ENCODE measurements at regions not wholly inside any gene's neighbourhood (a gene's known extent, or its start where the extent isn't known, plus 50 kb on each side); places are given as distances from the start of the nearest gene placed in this dataset.
"Not testable (repeated sequence)": the region's sequence is repeated elsewhere in the genome, so short reads cannot be mapped to it uniquely, and the experiment has no call there.

DNA sequence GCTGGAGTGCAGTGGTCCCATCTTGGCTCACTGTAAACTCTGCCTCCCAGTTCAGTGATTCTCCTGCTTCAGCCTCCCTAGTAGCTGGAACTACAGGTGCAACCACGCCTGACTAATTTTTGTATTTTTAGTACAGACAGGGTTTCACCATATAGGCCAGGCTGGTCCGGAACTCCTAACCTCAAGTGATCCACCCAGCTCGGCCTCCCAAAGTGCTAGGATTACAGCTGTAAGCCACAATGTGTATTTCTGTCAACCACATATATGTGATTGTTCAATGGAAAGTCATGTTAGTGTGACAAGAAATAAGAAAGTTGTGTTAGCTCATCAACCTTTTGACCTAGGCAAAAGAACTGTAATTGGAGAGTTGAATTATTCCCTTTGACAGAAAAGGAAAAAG lies 677.1 kb upstream of the CHD1 start:
- no peak overlapping the region for H3K4me3 ChIP-seq (ENCODE audit: control insufficient read depth, low read depth, low read length)
- DNase-seq (ENCODE audit: low read depth) = no peak
- TF ChIP-seq, protein P1, sequence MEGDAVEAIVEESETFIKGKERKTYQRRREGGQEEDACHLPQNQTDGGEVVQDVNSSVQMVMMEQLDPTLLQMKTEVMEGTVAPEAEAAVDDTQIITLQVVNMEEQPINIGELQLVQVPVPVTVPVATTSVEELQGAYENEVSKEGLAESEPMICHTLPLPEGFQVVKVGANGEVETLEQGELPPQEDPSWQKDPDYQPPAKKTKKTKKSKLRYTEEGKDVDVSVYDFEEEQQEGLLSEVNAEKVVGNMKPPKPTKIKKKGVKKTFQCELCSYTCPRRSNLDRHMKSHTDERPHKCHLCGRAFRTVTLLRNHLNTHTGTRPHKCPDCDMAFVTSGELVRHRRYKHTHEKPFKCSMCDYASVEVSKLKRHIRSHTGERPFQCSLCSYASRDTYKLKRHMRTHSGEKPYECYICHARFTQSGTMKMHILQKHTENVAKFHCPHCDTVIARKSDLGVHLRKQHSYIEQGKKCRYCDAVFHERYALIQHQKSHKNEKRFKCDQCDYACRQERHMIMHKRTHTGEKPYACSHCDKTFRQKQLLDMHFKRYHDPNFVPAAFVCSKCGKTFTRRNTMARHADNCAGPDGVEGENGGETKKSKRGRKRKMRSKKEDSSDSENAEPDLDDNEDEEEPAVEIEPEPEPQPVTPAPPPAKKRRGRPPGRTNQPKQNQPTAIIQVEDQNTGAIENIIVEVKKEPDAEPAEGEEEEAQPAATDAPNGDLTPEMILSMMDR (conservative IDR thresholded peaks at IDR 0.05; ENCODE audit: control insufficient read depth, insufficient read depth, low read depth, low read length) = no peak

DNA sequence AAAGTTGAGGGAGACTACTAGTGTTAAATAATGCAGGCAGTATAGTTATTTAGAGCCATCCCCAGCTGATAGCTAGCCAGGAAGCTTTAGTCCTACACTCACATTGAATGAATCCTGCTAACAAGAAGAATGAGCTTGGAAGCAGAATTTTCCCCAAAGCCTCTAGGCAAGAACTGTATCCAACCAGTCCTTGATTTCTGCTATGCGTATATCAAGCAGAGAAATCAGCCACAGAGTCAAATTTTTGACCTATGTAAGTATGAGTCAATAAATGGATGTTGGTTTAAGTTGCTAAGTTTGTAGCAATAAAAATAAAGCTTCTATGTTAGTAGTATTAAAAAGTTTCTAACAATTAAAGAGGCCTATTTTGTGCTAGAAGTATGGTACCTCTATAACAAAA lies 672.1 kb upstream of the CHD1 start:
- DNase-seq (ENCODE audit: low read depth) = no peak
- TF ChIP-seq, protein P1 (conservative IDR thresholded peaks at IDR 0.05; ENCODE audit: control insufficient read depth, insufficient read depth, low read depth, low read length) = no peak
- H3K4me3 ChIP-seq (ENCODE audit: control insufficient read depth, low read depth, low read length) = no peak overlapping the region

- TF ChIP-seq, protein P1 (conservative IDR thresholded peaks at IDR 0.05; ENCODE audit: control insufficient read depth, insufficient read depth, low read depth, low read length) = no peak
- no peak for DNase-seq (ENCODE audit: low read depth)
- H3K4me3 ChIP-seq (ENCODE audit: control insufficient read depth, low read depth, low read length) = no peak overlapping the region
Observed at GRCh38 chr5:99590806-99591205, 662.0 kb upstream of the CHD1 start.

- TF ChIP-seq, protein P1 (conservative IDR thresholded peaks at IDR 0.05; ENCODE audit: control insufficient read depth, insufficient read depth, low read depth, low read length) = no peak
- no peak overlapping the region for H3K4me3 ChIP-seq (ENCODE audit: control insufficient read depth, low read depth, low read length)
- DNase-seq (ENCODE audit: low read depth) = no peak
Observed at GRCh38 chr5:99589424-99589823, 660.6 kb upstream of the CHD1 start.

- TF ChIP-seq, protein P1 (conservative IDR thresholded peaks at IDR 0.05; ENCODE audit: control insufficient read depth, insufficient read depth, low read depth, low read length) = no peak
- DNase-seq (ENCODE audit: low read depth) = no peak
- H3K4me3 ChIP-seq (ENCODE audit: control insufficient read depth, low read depth, low read length) = no peak overlapping the region
Observed at GRCh38 chr5:99587983-99588382, 659.2 kb upstream of the CHD1 start.

DNA sequence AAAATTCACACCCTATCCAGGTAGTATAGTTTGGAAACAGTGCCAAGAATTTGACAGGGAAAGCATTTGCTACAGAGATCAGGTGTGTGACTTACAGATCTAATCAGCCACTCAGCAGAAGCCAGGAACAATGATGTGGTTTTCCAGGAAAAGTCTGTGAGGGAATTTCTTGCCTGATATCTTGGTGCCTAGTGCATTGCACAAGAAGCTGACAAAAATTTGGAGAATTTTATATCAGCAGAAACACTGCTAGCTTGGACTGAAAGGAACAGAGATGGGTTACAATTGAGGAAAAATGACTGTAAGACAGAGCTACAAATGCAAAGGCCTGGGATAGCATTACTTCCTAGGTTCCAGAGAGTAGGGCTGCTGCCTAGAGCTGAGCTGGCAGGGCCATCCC lies 658.1 kb upstream of the CHD1 start:
- TF ChIP-seq, protein P1 (conservative IDR thresholded peaks at IDR 0.05; ENCODE audit: control insufficient read depth, insufficient read depth, low read depth, low read length) = no peak
- no peak for DNase-seq (ENCODE audit: low read depth)
- no peak overlapping the region for H3K4me3 ChIP-seq (ENCODE audit: control insufficient read depth, low read depth, low read length)

GRCh38 chr5:99581204-99581603 lies 652.4 kb upstream of the CHD1 start:
- not testable (repeated sequence) for H3K4me3 ChIP-seq (ENCODE audit: control insufficient read depth, low read depth, low read length); DNase-seq (ENCODE audit: low read depth)

- not testable (repeated sequence) for H3K4me3 ChIP-seq (ENCODE audit: control insufficient read depth, low read depth, low read length); DNase-seq (ENCODE audit: low read depth)
Observed at GRCh38 chr5:99562937-99563627, 634.3 kb upstream of the CHD1 start.

Measured in fibroblast of mammary gland (primary cell).